Transverse colon (tissue), 4 donors: ENCODE measurements at regions not wholly inside any gene's neighbourhood (a gene's known extent, or its start where the extent isn't known, plus 50 kb on each side); places are given as distances from the start of the nearest gene placed in this dataset.

ENCODE experiments used
- DNase-seq: peaks from one replicate; pipeline ENCODE4 v3.0.0-alpha.2; 2019
- H3K27ac ChIP-seq, 4 donors: fragments of 200-600 bp; sonication (generic); 2 replicates each; pipeline ENCODE4 v1.5.1; 2016 to 2018; ENCODE audit warnings: inconsistent platforms in 4 of 4
- H3K27me3 ChIP-seq: fragments of 200-600 bp; sonication (generic); 2 replicates; pipeline ENCODE4 v1.5.1; 2017; ENCODE audit warnings: inconsistent platforms
- H3K36me3 ChIP-seq, 4 donors: fragments of 200-600 bp; sonication (generic); 2 replicates each; pipeline ENCODE4 v1.5.1; 2017 to 2019; ENCODE audit warnings: inconsistent platforms in 4 of 4
- H3K4me1 ChIP-seq, 4 donors: fragments of 200-600 bp; sonication (generic); 2 replicates each; pipeline ENCODE4 v1.5.1; 2017 to 2020; ENCODE audit warnings: inconsistent platforms in 4 of 4
- H3K4me3 ChIP-seq, 4 donors: fragments of 200-600 bp; sonication (generic); 1 replicate in 1 of 4; 2 replicates in 3 of 4; pipeline versions ENCODE4 v1.5.1 to v1.6.1; 2017 to 2019; ENCODE audit warnings: inconsistent platforms in 4 of 4
- H3K9me3 ChIP-seq, 2 donors: fragments of 200-600 bp; sonication (generic); 2 replicates each; pipeline ENCODE4 v1.5.1; 2017 to 2019; ENCODE audit warnings: inconsistent platforms in 2 of 2
- EP300 ChIP-seq: sonication (generic); formaldehyde crosslinking; IDR thresholded peaks from one replicate; pipeline ENCODE4 v1.6.1; 2017; ENCODE audit warnings: antibody characterized with exemption, low read depth
- POLR2A ChIP-seq: fragments of 450-650 bp; IDR thresholded peaks from one replicate; pipeline ENCODE4 v1.6.1; 2016; ENCODE audit warnings: antibody characterized with exemption, mild to moderate bottlenecking, moderate library complexity
- POLR2AphosphoS5 ChIP-seq, 3 donors: sonication (generic); formaldehyde crosslinking; IDR thresholded peaks; one replicate each; pipeline ENCODE4 v1.6.1; 2016; ENCODE audit warnings: antibody characterized with exemption in 3 of 3
- WGBS, 2 donors: methylation state at CpG; one replicate each; pipeline ENCODE4 v1.1.5; 2018; ENCODE audit warnings: low coverage in 1 of 2; 5-methylcytosine and 5-hydroxymethylcytosine counted together
- in situ Hi-C, 4 donors: fragments of 200-750 bp; cut with MboI; loops; one replicate each; pipeline versions ENCODE4 v1.15.0 to v1.15.1; 2017; ENCODE audit warnings: low sequenced_read_pairs in 3 of 4, low pct_ligation_motif_present in 1 of 4, low pct_unique_long_range_greater_than_20kb in 1 of 4
- intact Hi-C: fragments of 100-400 bp; cut with DNase I; formaldehyde crosslinking; loops from one replicate; pipeline ENCODE4 v1.15.1; 2023; ENCODE audit warnings: low total_unique reads
- TF ChIP-seq, protein P1 (sequence below), 5 experiments: fragments of 200-600 bp in 3 of 5; fragments of 450-650 bp in 2 of 5; sonication (generic) in 3 of 5; IDR thresholded peaks; 1 replicate in 2 of 5; 2 replicates in 3 of 5; pipeline ENCODE4 v1.5.1; 2016 to 2017; ENCODE audit warnings: antibody characterized with exemption in 5 of 5, inconsistent platforms in 3 of 5, mild to moderate bottlenecking in 2 of 5, moderate library complexity in 1 of 5

DNA sequence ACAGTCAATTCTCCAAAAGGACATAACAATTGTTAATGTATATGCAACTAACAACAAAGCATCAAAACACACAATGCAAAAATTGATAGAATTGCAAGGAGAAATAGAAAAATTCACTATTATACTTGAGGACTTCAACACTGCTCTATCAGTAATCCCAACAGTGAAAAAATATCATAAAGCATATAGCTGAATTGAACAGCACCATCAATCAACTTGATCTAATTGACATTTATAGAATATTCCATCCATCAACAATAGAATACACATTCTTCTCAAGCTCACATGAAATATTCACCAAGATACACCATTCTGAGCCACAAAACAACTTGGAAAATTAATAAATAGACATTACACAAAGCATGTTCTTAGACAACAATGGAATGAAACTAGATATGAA, 60.1 kb upstream of the ASXL3 start:
- Histone ChIP-seq H3K9me3 (peaks cover 0 to 8% of the 10 kb centered on the region in 2 donors), H3K36me3 (no peaks in the 10 kb centered on the region), H3K4me1 (no peaks in the 10 kb centered on the region), H3K4me3 (no peak overlapping the region), H3K27me3 (no peaks in the 10 kb centered on the region), H3K27ac (no peak overlapping the region)
- no peak for DNase-seq
- in situ Hi-C loops (loop anchor here in 1 of 4 donors (10.0 kb wide), 1 partner anchor 63 kb away; no protein-coding TSS in a partner anchor), intact Hi-C loops (no loop called here)
- TF ChIP-seq EP300 (no peak), POLR2AphosphoS5 (IDR thresholded peaks at IDR 0.05) (no peak), POLR2A (no peak)
- TF ChIP-seq, protein P1, sequence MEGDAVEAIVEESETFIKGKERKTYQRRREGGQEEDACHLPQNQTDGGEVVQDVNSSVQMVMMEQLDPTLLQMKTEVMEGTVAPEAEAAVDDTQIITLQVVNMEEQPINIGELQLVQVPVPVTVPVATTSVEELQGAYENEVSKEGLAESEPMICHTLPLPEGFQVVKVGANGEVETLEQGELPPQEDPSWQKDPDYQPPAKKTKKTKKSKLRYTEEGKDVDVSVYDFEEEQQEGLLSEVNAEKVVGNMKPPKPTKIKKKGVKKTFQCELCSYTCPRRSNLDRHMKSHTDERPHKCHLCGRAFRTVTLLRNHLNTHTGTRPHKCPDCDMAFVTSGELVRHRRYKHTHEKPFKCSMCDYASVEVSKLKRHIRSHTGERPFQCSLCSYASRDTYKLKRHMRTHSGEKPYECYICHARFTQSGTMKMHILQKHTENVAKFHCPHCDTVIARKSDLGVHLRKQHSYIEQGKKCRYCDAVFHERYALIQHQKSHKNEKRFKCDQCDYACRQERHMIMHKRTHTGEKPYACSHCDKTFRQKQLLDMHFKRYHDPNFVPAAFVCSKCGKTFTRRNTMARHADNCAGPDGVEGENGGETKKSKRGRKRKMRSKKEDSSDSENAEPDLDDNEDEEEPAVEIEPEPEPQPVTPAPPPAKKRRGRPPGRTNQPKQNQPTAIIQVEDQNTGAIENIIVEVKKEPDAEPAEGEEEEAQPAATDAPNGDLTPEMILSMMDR (IDR thresholded peaks at IDR 0.05): no peak

DNA sequence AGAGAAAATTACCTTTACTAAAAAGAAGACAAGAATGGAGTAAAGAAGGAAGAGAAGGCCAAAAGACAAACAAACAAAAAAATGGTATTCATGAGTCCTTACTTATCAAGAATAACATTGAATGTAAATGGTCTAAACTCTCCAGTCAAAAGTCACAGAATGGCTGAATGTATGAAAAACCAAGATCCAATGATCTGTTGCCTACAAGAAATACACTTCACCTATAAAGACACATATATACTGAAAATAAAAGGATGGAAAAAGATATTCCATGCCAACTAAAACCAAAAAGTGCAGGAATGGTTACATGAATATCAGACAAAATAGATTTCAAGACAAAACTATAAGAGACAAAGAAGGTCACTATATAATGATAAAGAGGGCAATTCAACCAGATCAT, 65.0 kb upstream of the ASXL3 start:
- in situ Hi-C loops (loop anchor here in 1 of 4 donors (10.0 kb wide), 1 partner anchor 58 kb away; no protein-coding TSS in a partner anchor), intact Hi-C loops (no loop called here)
- DNase-seq: no peak
- TF ChIP-seq, protein P1 (IDR thresholded peaks at IDR 0.05): no peak
- TF ChIP-seq EP300 (no peak), POLR2AphosphoS5 (IDR thresholded peaks at IDR 0.05) (no peak), POLR2A (no peak)
- Histone ChIP-seq H3K4me1 (no peaks in the 10 kb centered on the region), H3K27me3 (no peaks in the 10 kb centered on the region), H3K9me3 (peaks cover 0 to 8% of the 10 kb centered on the region in 2 donors), H3K27ac (no peak overlapping the region), H3K36me3 (no peaks in the 10 kb centered on the region), H3K4me3 (no peak overlapping the region)

DNA sequence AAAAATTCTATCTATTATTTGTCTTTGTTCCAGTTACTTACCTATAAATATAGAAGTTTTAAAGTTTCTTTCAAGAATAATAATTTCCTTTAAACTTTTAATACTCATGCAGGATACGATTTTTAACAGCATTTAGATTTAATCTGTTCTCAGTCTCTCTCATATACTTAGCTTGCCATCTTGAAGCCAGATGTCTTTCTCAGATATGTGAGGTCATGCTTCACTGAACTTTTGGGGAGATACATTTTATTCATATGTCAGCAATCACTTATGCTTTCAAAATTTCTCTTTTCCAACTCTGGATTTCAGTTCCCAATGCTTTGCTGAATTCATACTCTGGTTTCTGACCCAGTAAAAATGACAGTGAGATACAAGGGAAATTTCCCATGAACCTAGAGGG, 66.5 kb upstream of the CCDC178 start:
- Histone ChIP-seq H3K9me3 (no peaks in the 10 kb centered on the region), H3K36me3 (no peaks in the 10 kb centered on the region), H3K4me3 (no peak overlapping the region), H3K4me1 (no peaks in the 10 kb centered on the region), H3K27ac (no peak overlapping the region), H3K27me3 (no peaks in the 10 kb centered on the region)
- DNase-seq: no peak
- TF ChIP-seq, protein P1 (IDR thresholded peaks at IDR 0.05): no peak
- no peak for TF ChIP-seq EP300
- TF ChIP-seq POLR2AphosphoS5 (IDR thresholded peaks at IDR 0.05): no peak
- TF ChIP-seq POLR2A: no peak
- WGBS, 2 donors: 61 to 82% methylated on average over 1 of the region's 1 CpG
- in situ Hi-C loops: no loop called here
- intact Hi-C loops: no loop called here

DNA sequence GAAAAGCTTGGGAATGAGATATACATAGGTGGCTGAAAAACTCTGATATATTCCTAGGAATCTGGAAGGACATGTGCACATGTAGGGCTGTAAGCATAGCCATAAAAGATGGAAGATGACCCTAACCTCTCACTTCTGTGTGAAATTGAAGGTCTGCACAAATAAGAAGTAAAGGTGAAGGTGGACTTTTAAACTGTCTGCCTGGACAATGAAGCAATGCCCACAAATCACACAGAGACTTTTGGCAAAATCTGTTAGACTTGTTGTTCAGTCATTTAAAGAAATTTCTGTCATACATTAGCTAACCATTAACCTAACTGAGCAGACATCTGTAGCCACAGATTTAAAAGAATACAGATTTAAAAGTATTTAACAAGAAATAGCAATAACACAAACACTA, 65.3 kb upstream of the CCDC178 start:
- in situ Hi-C loops (no loop called here), intact Hi-C loops (no loop called here)
- TF ChIP-seq EP300 (no peak), POLR2AphosphoS5 (IDR thresholded peaks at IDR 0.05) (no peak), POLR2A (no peak)
- TF ChIP-seq, protein P1 (IDR thresholded peaks at IDR 0.05): no peak
- Histone ChIP-seq H3K36me3 (no peaks in the 10 kb centered on the region), H3K4me3 (no peak overlapping the region), H3K27me3 (no peaks in the 10 kb centered on the region), H3K9me3 (no peaks in the 10 kb centered on the region), H3K27ac (no peak overlapping the region), H3K4me1 (no peaks in the 10 kb centered on the region)
- no peak for DNase-seq
